H9 (cell line): ENCODE measurements at regions not wholly inside any gene's neighbourhood (a gene's known extent, or its start where the extent isn't known, plus 50 kb on each side); places are given as distances from the start of the nearest gene placed in this dataset.

Experiments used
- DNase-seq: peaks from one replicate; pipeline ENCODE4 v3.0.0-alpha.2; 2017
- H2AFZ ChIP-seq: one replicate; pipeline ENCODE4 v1.6.1; 2013; ENCODE audit warnings: mild to moderate bottlenecking, low read length, control low read depth, moderate library complexity
- H2AK5ac ChIP-seq: 2 replicates; pipeline ENCODE4 v1.6.1; 2013; ENCODE audit warnings: low read length, control low read depth, mixed read lengths; ENCODE audit not compliant: insufficient read length
- H2BK120ac ChIP-seq: one replicate; pipeline ENCODE4 v1.6.1; 2013; ENCODE audit warnings: low read depth, mild to moderate bottlenecking, low read length, control low read depth, inconsistent platforms; ENCODE audit not compliant: poor library complexity, severe bottlenecking
- H2BK12ac ChIP-seq: 2 replicates; pipeline ENCODE4 v1.6.1; 2013; ENCODE audit warnings: low read length, control low read depth, mixed read lengths, low read depth; ENCODE audit not compliant: insufficient read length
- H2BK15ac ChIP-seq: 2 replicates; pipeline ENCODE4 v1.6.1; 2013; ENCODE audit warnings: low read depth, low read length, control low read depth
- H2BK20ac ChIP-seq: one replicate; pipeline ENCODE4 v1.6.1; 2013; ENCODE audit warnings: low read depth, mild to moderate bottlenecking, low read length, control low read depth, inconsistent platforms; ENCODE audit not compliant: poor library complexity, severe bottlenecking
- H2BK5ac ChIP-seq: 2 replicates; pipeline ENCODE4 v1.6.1; 2013; ENCODE audit warnings: low read length, control low read depth, mixed read lengths; ENCODE audit not compliant: insufficient read length
- H3K14ac ChIP-seq: 2 replicates; pipeline ENCODE4 v1.6.1; 2013; ENCODE audit warnings: low read length, control low read depth; ENCODE audit not compliant: insufficient read depth
- H3K18ac ChIP-seq: 2 replicates; pipeline ENCODE4 v1.6.1; 2013; ENCODE audit warnings: low read depth, mild to moderate bottlenecking, mixed read lengths, low read length, control low read depth; ENCODE audit not compliant: insufficient read length
- H3K23ac ChIP-seq: 2 replicates; pipeline ENCODE4 v1.6.1; 2013; ENCODE audit warnings: low read length, control low read depth, mixed read lengths, low read depth; ENCODE audit not compliant: insufficient read length
- H3K23me2 ChIP-seq: 2 replicates; pipeline ENCODE4 v1.6.1; 2013; ENCODE audit warnings: low read depth, mild to moderate bottlenecking, mixed read lengths, low read length, control low read depth; ENCODE audit not compliant: insufficient read length, poor library complexity, severe bottlenecking
- H3K27ac ChIP-seq: 2 replicates; pipeline ENCODE4 v1.5.1; 2013; ENCODE audit warnings: low read length, control low read depth, mixed read lengths, low read depth; ENCODE audit not compliant: insufficient read length
- H3K27me3 ChIP-seq: 2 replicates; pipeline ENCODE4 v1.6.1; 2013; ENCODE audit warnings: low read length, control low read depth, inconsistent platforms; ENCODE audit not compliant: insufficient read depth
- H3K4ac ChIP-seq: 2 replicates; pipeline ENCODE4 v1.6.1; 2013; ENCODE audit warnings: low read depth, mild to moderate bottlenecking, control low read depth, inconsistent platforms, low read length, moderate library complexity
- H3K4me1 ChIP-seq: 2 replicates; pipeline ENCODE4 v1.6.1; 2013; ENCODE audit warnings: low read length, control low read depth, inconsistent platforms; ENCODE audit not compliant: insufficient read depth
- H3K4me2 ChIP-seq: 2 replicates; pipeline ENCODE4 v1.6.1; 2013; ENCODE audit warnings: low read length, control low read depth, mixed read lengths; ENCODE audit not compliant: insufficient read length, insufficient read depth
- H3K56ac ChIP-seq: 2 replicates; pipeline ENCODE4 v1.6.1; 2013; ENCODE audit warnings: low read depth, mild to moderate bottlenecking, mixed read lengths, low read length, control low read depth; ENCODE audit not compliant: insufficient read length
- H3K79me1 ChIP-seq: 2 replicates; pipeline ENCODE4 v1.6.1; 2013; ENCODE audit warnings: low read depth, mild to moderate bottlenecking, moderate library complexity, low read length, control low read depth, inconsistent platforms; ENCODE audit not compliant: insufficient read depth, poor library complexity, severe bottlenecking
- H3K79me2 ChIP-seq: 2 replicates; pipeline ENCODE4 v1.6.1; 2013; ENCODE audit warnings: low read length, control low read depth, inconsistent platforms; ENCODE audit not compliant: insufficient read depth
- H3K9ac ChIP-seq: 2 replicates; pipeline ENCODE4 v1.6.1; 2013; ENCODE audit warnings: low read length, control low read depth, mixed read lengths; ENCODE audit not compliant: insufficient read length; ENCODE audit errors: extremely low read depth
- H3K9me3 ChIP-seq: one replicate; pipeline ENCODE4 v1.6.1; 2013; ENCODE audit warnings: low read depth, low read length, inconsistent platforms; ENCODE audit not compliant: control insufficient read depth
- H3T11ph ChIP-seq: one replicate; pipeline ENCODE4 v1.6.1; 2013; ENCODE audit warnings: mild to moderate bottlenecking, low read length, control low read depth, inconsistent platforms
- H4K20me1 ChIP-seq: one replicate; pipeline ENCODE4 v1.6.1; 2013; ENCODE audit not compliant: control insufficient read depth, insufficient read length, insufficient read depth
- H4K5ac ChIP-seq: 2 replicates; pipeline ENCODE4 v1.6.1; 2013; ENCODE audit warnings: low read depth, mild to moderate bottlenecking, mixed read lengths, low read length, control low read depth; ENCODE audit not compliant: insufficient read length
- H4K8ac ChIP-seq: replicated peaks from 2 replicates; pipeline ENCODE4 v1.6.1; 2013; ENCODE audit warnings: low read length, control low read depth, mixed read lengths, low read depth; ENCODE audit not compliant: insufficient read length
- H4K91ac ChIP-seq: 2 replicates; pipeline ENCODE4 v1.6.1; 2013; ENCODE audit warnings: low read depth, mild to moderate bottlenecking, moderate library complexity, mixed read lengths, low read length, control low read depth; ENCODE audit not compliant: insufficient read length
- H3K27ac Mint-ChIP-seq, 3 experiments: 2 replicates in 2 of 3; 3 replicates in 1 of 3; pipeline ENCODE4 v1.8.0; 2020 to 2021; ENCODE audit warnings: mixed read lengths in 3 of 3, mild to moderate bottlenecking in 1 of 3, moderate library complexity in 1 of 3
- H3K27me3 Mint-ChIP-seq: 2 replicates; pipeline ENCODE4 v1.8.0; 2021; ENCODE audit warnings: low read depth, mild to moderate bottlenecking, moderate library complexity, mixed read lengths
- H3K36me3 Mint-ChIP-seq, 3 experiments: 2 replicates in 2 of 3; 3 replicates in 1 of 3; pipeline ENCODE4 v1.8.0; 2020 to 2021; ENCODE audit warnings: low read depth in 3 of 3, mixed read lengths in 3 of 3; ENCODE audit not compliant: insufficient read depth in 1 of 3
- H3K4me1 Mint-ChIP-seq, 2 experiments: 2 replicates each; pipeline ENCODE4 v1.8.0; 2020; ENCODE audit warnings: mixed read lengths in 2 of 2
- H3K4me3 Mint-ChIP-seq, 2 experiments: 2 replicates in 1 of 2; 3 replicates in 1 of 2; pipeline ENCODE4 v1.8.0; 2020 to 2021; ENCODE audit warnings: mild to moderate bottlenecking in 2 of 2, mixed read lengths in 2 of 2, moderate library complexity in 1 of 2
- H3K9me3 Mint-ChIP-seq, 2 experiments: 2 replicates in 1 of 2; 3 replicates in 1 of 2; pipeline ENCODE4 v1.8.0; 2020; ENCODE audit warnings: mild to moderate bottlenecking in 2 of 2, mixed read lengths in 2 of 2, moderate library complexity in 1 of 2
- CTCF ChIP-seq: fragments of 200-600 bp; sonication (generic); conservative IDR thresholded peaks from 3 replicates; pipeline ENCODE4 v1.8.0; 2021; ENCODE audit warnings: antibody characterized with exemption, mild to moderate bottlenecking
- WGBS: extraction: QIAGEN DNeasy Blood & Tissue Kit; methylation state at CpG from one replicate; pipeline ENCODE4 v1.1.7; 2013; ENCODE audit warnings: missing lambda C conversion rate, low lambda C conversion rate, mixed read lengths; ENCODE audit not compliant: insufficient read length; ENCODE audit errors: extremely low coverage; 5-methylcytosine and 5-hydroxymethylcytosine counted together

GRCh38 chr5:167105941-167106340 lies 1185.5 kb upstream of the WWC1 start:
- no peak overlapping the region for H3K27ac Mint-ChIP-seq
- H3K27me3 Mint-ChIP-seq = no peaks in the 10 kb centered on the region
- Histone ChIP-seq H3K27me3 (no peaks in the 10 kb centered on the region), H4K8ac (no peak overlapping the region), H3T11ph (no peak overlapping the region), H2BK15ac (no peak overlapping the region), H2BK20ac (no peak overlapping the region), H3K23me2 (no peaks in the 10 kb centered on the region), H3K9ac (no peak overlapping the region), H3K27ac (no peak overlapping the region), H3K79me2 (no peaks in the 10 kb centered on the region), H3K18ac (no peak overlapping the region), H2BK120ac (no peak overlapping the region), H4K5ac (no peak overlapping the region), H4K91ac (no peak overlapping the region), H3K4me2 (no peak overlapping the region), H3K4ac (no peak overlapping the region), H2AK5ac (no peak overlapping the region), H4K20me1 (no peaks in the 10 kb centered on the region), H3K4me1 (no peaks in the 10 kb centered on the region), H2AFZ (no peak overlapping the region), H2BK12ac (no peak overlapping the region), H3K23ac (no peak overlapping the region), H3K79me1 (no peaks in the 10 kb centered on the region), H3K9me3 (no peaks in the 10 kb centered on the region), H3K14ac (no peak overlapping the region), H2BK5ac (no peak overlapping the region), H3K56ac (no peak overlapping the region)
- DNase-seq = no peak
- no peaks in the 10 kb centered on the region for H3K9me3 Mint-ChIP-seq
- WGBS = no CpG with 5 or more reads among the region's 2 CpGs
- H3K36me3 Mint-ChIP-seq = no peaks in the 10 kb centered on the region
- no peak overlapping the region for H3K4me3 Mint-ChIP-seq
- no peaks in the 10 kb centered on the region for H3K4me1 Mint-ChIP-seq
- TF ChIP-seq CTCF = no peak
